WTC11 (cell line): ENCODE measurements at regions not wholly inside any gene's neighbourhood (a gene's known extent, or its start where the extent isn't known, plus 50 kb on each side); places are given as distances from the start of the nearest gene placed in this dataset.

Experiments used
- ATAC-seq: fragments of 200-7000 bp; cut with Tn5 transposase; 2 replicates; pipeline ENCODE4 v1.10.0; 2021; ENCODE audit warnings: mild to moderate bottlenecking, moderate library complexity
- CTCF ChIA-PET: fragments of 300-600 bp; sonication (Branson Sonifier 250); formaldehyde crosslinking; loops from one replicate; lab custom pipeline; 2021; ENCODE audit warnings: antibody characterized with exemption; lab: Charles Lee
- POLR2A ChIA-PET: fragments of 350-600 bp; sonication (Branson Sonifier 250); formaldehyde crosslinking; loops from one replicate; lab custom pipeline; 2021; ENCODE audit warnings: antibody characterized with exemption; lab: Charles Lee
- DNase-seq: peaks from one replicate; pipeline ENCODE4 v3.0.0; 2021; ENCODE audit warnings: low spot score
- H3K27ac Mint-ChIP-seq: 2 replicates; pipeline ENCODE4 v1.8.0; 2021; ENCODE audit warnings: mixed read lengths
- H3K27me3 Mint-ChIP-seq: 2 replicates; pipeline ENCODE4 v1.8.0; 2021; ENCODE audit warnings: low read depth, mild to moderate bottlenecking, moderate library complexity, mixed read lengths
- H3K36me3 Mint-ChIP-seq: 2 replicates; pipeline ENCODE4 v1.8.0; 2021; ENCODE audit warnings: mixed read lengths
- H3K4me1 Mint-ChIP-seq: 2 replicates; pipeline ENCODE4 v1.8.0; 2022; ENCODE audit warnings: mixed read lengths
- H3K4me3 Mint-ChIP-seq: 2 replicates; pipeline ENCODE4 v1.8.0; 2021; ENCODE audit warnings: mild to moderate bottlenecking, moderate library complexity, mixed read lengths
- H3K9me3 Mint-ChIP-seq: 2 replicates; pipeline ENCODE4 v1.8.0; 2021; ENCODE audit warnings: mixed read lengths
- AFF4 ChIP-seq: sonication (generic); formaldehyde crosslinking; IDR thresholded peaks from 2 replicates; pipeline ENCODE4 v1.8.1; 2023; ENCODE audit warnings: mild to moderate bottlenecking, missing genetic modification reagents, borderline replicate concordance
- CREM ChIP-seq: sonication (generic); formaldehyde crosslinking; IDR thresholded peaks from 2 replicates; pipeline ENCODE4 v1.8.1; 2022; ENCODE audit warnings: mild to moderate bottlenecking, missing genetic modification reagents, moderate library complexity
- JUN ChIP-seq: sonication (generic); formaldehyde crosslinking; IDR thresholded peaks from 2 replicates; pipeline ENCODE4 v1.8.0; 2023; ENCODE audit warnings: mild to moderate bottlenecking, missing genetic modification reagents
- MXD4 ChIP-seq: fragments of 250-450 bp; sonication (Bioruptor Pico); IDR thresholded peaks from 2 replicates; pipeline ENCODE4 v1.8.0; 2021; ENCODE audit warnings: mild to moderate bottlenecking, moderate library complexity, borderline replicate concordance
- NFATC4 ChIP-seq: fragments of 250-450 bp; sonication (Bioruptor Pico); IDR thresholded peaks from 2 replicates; pipeline ENCODE4 v1.9.0; 2021; ENCODE audit warnings: mild to moderate bottlenecking
- SP1 ChIP-seq: sonication (generic); formaldehyde crosslinking; conservative IDR thresholded peaks from 2 replicates; pipeline ENCODE4 v1.8.1; 2022; ENCODE audit warnings: missing genetic modification reagents
- TP53 ChIP-seq: sonication (generic); formaldehyde crosslinking; IDR thresholded peaks from 2 replicates; pipeline ENCODE4 v1.8.1; 2023; ENCODE audit warnings: mild to moderate bottlenecking, missing genetic modification reagents
- TF ChIP-seq, protein P1 (sequence below): fragments of 250-450 bp; sonication (Bioruptor Pico); IDR thresholded peaks from 2 replicates; pipeline ENCODE4 v1.9.0; 2021; ENCODE audit warnings: mild to moderate bottlenecking, borderline replicate concordance
- TF ChIP-seq, protein P2 (sequence below): fragments of 200-600 bp; IDR thresholded peaks from 2 replicates; pipeline ENCODE4 v1.8.0; 2022; ENCODE audit warnings: antibody characterized with exemption
- TF ChIP-seq, protein P3 (sequence below): fragments of 250-450 bp; sonication (Bioruptor Pico); IDR thresholded peaks from 2 replicates; pipeline ENCODE4 v1.9.0; 2021; ENCODE audit warnings: mild to moderate bottlenecking
- TF ChIP-seq, protein P4 (sequence below): sonication (generic); formaldehyde crosslinking; IDR thresholded peaks from 2 replicates; pipeline ENCODE4 v1.8.0; 2023; ENCODE audit warnings: mild to moderate bottlenecking, missing genetic modification reagents

DNA sequence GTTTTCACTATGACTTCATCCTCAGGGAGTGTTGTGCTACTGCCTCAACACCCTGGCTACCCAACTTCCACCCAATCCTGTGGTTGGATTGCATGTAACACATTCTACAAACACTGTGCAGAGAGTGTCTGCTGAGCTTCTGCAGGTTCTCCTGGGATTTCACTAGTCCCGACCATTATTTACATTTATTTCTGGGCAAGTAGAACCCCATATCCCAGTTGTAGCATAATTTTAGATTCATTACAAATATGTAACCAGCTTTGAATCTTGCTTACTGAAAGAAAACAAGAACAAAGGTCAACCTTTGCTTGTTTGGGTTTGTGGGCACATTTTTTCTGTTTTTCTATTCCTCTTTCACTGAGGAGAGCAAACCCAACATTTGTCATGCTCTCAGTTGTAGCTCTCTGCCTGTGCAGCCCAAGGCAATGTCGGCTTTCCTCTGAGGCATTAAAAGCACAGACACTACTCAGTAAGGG lies 2036.1 kb upstream of the LRRTM1 start:
- ChIA-PET CTCF (no interaction called here), POLR2A (interaction anchor here (0.7 kb wide), 1 partner anchor 1414 kb away, joined by 3 read pairs; no protein-coding TSS in a partner anchor)
- Mint-ChIP-seq H3K9me3 (no peaks in the 10 kb centered on the region), H3K27ac (no peak overlapping the region), H3K4me1 (0 out of 2 replicates have a peak, but pooled peaks cover 2% of the 10 kb centered on the region), H3K27me3 (no peaks in the 10 kb centered on the region), H3K4me3 (no peak overlapping the region), H3K36me3 (no peaks in the 10 kb centered on the region)
- ATAC-seq (no peak), DNase-seq (no peak)
- TF ChIP-seq MXD4 (CRISPR knock-in tag), result no peak
- TF ChIP-seq, protein P1, sequence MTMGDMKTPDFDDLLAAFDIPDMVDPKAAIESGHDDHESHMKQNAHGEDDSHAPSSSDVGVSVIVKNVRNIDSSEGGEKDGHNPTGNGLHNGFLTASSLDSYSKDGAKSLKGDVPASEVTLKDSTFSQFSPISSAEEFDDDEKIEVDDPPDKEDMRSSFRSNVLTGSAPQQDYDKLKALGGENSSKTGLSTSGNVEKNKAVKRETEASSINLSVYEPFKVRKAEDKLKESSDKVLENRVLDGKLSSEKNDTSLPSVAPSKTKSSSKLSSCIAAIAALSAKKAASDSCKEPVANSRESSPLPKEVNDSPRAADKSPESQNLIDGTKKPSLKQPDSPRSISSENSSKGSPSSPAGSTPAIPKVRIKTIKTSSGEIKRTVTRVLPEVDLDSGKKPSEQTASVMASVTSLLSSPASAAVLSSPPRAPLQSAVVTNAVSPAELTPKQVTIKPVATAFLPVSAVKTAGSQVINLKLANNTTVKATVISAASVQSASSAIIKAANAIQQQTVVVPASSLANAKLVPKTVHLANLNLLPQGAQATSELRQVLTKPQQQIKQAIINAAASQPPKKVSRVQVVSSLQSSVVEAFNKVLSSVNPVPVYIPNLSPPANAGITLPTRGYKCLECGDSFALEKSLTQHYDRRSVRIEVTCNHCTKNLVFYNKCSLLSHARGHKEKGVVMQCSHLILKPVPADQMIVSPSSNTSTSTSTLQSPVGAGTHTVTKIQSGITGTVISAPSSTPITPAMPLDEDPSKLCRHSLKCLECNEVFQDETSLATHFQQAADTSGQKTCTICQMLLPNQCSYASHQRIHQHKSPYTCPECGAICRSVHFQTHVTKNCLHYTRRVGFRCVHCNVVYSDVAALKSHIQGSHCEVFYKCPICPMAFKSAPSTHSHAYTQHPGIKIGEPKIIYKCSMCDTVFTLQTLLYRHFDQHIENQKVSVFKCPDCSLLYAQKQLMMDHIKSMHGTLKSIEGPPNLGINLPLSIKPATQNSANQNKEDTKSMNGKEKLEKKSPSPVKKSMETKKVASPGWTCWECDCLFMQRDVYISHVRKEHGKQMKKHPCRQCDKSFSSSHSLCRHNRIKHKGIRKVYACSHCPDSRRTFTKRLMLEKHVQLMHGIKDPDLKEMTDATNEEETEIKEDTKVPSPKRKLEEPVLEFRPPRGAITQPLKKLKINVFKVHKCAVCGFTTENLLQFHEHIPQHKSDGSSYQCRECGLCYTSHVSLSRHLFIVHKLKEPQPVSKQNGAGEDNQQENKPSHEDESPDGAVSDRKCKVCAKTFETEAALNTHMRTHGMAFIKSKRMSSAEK (CRISPR knock-in tag), result no peak
- TF ChIP-seq CREM (CRISPR knock-in tag), result no peak
- no peak for TF ChIP-seq JUN (CRISPR knock-in tag)
- no peak for TF ChIP-seq SP1 (CRISPR knock-in tag)
- TF ChIP-seq, protein P2, sequence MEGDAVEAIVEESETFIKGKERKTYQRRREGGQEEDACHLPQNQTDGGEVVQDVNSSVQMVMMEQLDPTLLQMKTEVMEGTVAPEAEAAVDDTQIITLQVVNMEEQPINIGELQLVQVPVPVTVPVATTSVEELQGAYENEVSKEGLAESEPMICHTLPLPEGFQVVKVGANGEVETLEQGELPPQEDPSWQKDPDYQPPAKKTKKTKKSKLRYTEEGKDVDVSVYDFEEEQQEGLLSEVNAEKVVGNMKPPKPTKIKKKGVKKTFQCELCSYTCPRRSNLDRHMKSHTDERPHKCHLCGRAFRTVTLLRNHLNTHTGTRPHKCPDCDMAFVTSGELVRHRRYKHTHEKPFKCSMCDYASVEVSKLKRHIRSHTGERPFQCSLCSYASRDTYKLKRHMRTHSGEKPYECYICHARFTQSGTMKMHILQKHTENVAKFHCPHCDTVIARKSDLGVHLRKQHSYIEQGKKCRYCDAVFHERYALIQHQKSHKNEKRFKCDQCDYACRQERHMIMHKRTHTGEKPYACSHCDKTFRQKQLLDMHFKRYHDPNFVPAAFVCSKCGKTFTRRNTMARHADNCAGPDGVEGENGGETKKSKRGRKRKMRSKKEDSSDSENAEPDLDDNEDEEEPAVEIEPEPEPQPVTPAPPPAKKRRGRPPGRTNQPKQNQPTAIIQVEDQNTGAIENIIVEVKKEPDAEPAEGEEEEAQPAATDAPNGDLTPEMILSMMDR, result no peak

DNA sequence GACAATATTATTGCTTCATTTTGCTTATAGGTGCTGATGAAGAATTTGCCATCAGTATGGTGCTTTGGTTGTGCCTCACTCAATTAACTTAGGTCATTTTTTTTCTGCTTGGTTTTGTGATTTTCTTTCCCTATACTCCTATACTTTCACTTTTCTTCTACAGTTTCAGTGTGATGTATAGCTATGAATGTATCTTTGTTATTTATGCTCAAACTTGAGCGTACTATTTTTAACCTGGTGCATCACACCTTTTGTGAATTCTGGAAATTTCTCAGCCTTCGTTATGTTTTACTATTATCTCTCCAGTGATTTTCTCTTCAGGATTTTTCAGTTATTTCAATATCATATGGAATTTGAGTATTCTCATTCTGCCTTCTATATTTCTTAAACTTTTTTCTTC lies 2035.3 kb upstream of the LRRTM1 start:
- Mint-ChIP-seq H3K36me3 (no peaks in the 10 kb centered on the region), H3K27me3 (no peaks in the 10 kb centered on the region), H3K27ac (no peak overlapping the region), H3K4me3 (no peak overlapping the region), H3K9me3 (no peaks in the 10 kb centered on the region), H3K4me1 (0 out of 2 replicates have a peak, but pooled peaks cover 2% of the 10 kb centered on the region)
- ATAC-seq (no peak), DNase-seq (no peak)
- TF ChIP-seq AFF4 (CRISPR knock-in tag) (no peak), NFATC4 (no peak), TP53 (CRISPR knock-in tag) (no peak)
- TF ChIP-seq, protein P3, sequence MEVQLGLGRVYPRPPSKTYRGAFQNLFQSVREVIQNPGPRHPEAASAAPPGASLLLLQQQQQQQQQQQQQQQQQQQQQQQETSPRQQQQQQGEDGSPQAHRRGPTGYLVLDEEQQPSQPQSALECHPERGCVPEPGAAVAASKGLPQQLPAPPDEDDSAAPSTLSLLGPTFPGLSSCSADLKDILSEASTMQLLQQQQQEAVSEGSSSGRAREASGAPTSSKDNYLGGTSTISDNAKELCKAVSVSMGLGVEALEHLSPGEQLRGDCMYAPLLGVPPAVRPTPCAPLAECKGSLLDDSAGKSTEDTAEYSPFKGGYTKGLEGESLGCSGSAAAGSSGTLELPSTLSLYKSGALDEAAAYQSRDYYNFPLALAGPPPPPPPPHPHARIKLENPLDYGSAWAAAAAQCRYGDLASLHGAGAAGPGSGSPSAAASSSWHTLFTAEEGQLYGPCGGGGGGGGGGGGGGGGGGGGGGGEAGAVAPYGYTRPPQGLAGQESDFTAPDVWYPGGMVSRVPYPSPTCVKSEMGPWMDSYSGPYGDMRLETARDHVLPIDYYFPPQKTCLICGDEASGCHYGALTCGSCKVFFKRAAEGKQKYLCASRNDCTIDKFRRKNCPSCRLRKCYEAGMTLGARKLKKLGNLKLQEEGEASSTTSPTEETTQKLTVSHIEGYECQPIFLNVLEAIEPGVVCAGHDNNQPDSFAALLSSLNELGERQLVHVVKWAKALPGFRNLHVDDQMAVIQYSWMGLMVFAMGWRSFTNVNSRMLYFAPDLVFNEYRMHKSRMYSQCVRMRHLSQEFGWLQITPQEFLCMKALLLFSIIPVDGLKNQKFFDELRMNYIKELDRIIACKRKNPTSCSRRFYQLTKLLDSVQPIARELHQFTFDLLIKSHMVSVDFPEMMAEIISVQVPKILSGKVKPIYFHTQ (CRISPR knock-in tag), result no peak
- TF ChIP-seq, protein P4, sequence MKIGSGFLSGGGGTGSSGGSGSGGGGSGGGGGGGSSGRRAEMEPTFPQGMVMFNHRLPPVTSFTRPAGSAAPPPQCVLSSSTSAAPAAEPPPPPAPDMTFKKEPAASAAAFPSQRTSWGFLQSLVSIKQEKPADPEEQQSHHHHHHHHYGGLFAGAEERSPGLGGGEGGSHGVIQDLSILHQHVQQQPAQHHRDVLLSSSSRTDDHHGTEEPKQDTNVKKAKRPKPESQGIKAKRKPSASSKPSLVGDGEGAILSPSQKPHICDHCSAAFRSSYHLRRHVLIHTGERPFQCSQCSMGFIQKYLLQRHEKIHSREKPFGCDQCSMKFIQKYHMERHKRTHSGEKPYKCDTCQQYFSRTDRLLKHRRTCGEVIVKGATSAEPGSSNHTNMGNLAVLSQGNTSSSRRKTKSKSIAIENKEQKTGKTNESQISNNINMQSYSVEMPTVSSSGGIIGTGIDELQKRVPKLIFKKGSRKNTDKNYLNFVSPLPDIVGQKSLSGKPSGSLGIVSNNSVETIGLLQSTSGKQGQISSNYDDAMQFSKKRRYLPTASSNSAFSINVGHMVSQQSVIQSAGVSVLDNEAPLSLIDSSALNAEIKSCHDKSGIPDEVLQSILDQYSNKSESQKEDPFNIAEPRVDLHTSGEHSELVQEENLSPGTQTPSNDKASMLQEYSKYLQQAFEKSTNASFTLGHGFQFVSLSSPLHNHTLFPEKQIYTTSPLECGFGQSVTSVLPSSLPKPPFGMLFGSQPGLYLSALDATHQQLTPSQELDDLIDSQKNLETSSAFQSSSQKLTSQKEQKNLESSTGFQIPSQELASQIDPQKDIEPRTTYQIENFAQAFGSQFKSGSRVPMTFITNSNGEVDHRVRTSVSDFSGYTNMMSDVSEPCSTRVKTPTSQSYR (CRISPR knock-in tag), result no peak
- TF ChIP-seq, protein P1 (CRISPR knock-in tag), result no peak
- ChIA-PET CTCF (no interaction called here), POLR2A (interaction anchor here (0.7 kb wide), 1 partner anchor 1415 kb away, joined by 3 read pairs; no protein-coding TSS in a partner anchor)
